GM23338 (cell line): ENCODE measurements at regions not wholly inside any gene's neighbourhood (a gene's known extent, or its start where the extent isn't known, plus 50 kb on each side); places are given as distances from the start of the nearest gene placed in this dataset.

ENCODE experiments used
- ATAC-seq: fragments of 200-7000 bp; cut with Tn5 transposase; 3 replicates; pipeline ENCODE4 v1.9.1; 2020
- DNase-seq: peaks from one replicate; pipeline ENCODE4 v3.0.0-alpha.2; 2015; ENCODE audit warnings: low spot score
- H2AFZ ChIP-seq: fragments of 200-600 bp; sonication (generic); 2 replicates; pipeline ENCODE4 v1.8.0; 2016; ENCODE audit warnings: antibody characterized with exemption, mild to moderate bottlenecking, moderate library complexity
- H3F3A ChIP-seq: fragments of 200-600 bp; sonication (generic); replicated peaks from 2 replicates; pipeline ENCODE4 v1.8.0; 2017; ENCODE audit warnings: antibody characterized with exemption, mixed run types, low read depth
- H3K27ac ChIP-seq: fragments of 200-600 bp; sonication (generic); 2 replicates; pipeline ENCODE4 v1.6.1; 2016; ENCODE audit warnings: low read depth
- H3K27me3 ChIP-seq: fragments of 200-600 bp; sonication (generic); 2 replicates; pipeline ENCODE4 v1.8.0; 2016; ENCODE audit warnings: mild to moderate bottlenecking, mixed run types, moderate library complexity; ENCODE audit not compliant: insufficient read depth
- H3K36me3 ChIP-seq: fragments of 200-600 bp; sonication (generic); 2 replicates; pipeline ENCODE4 v1.8.0; 2016; ENCODE audit warnings: mild to moderate bottlenecking; ENCODE audit not compliant: insufficient read depth
- H3K4me1 ChIP-seq: fragments of 200-600 bp; sonication (generic); 2 replicates; pipeline ENCODE4 v1.8.0; 2016; ENCODE audit warnings: mild to moderate bottlenecking, moderate library complexity; ENCODE audit not compliant: insufficient read depth
- H3K4me2 ChIP-seq: fragments of 200-600 bp; sonication (generic); 2 replicates; pipeline ENCODE4 v1.7.1; 2017; ENCODE audit warnings: mixed run types
- H3K4me3 ChIP-seq: fragments of 200-600 bp; sonication (generic); 2 replicates; pipeline ENCODE4 v1.6.1; 2016; ENCODE audit warnings: mixed run types
- H3K79me2 ChIP-seq: fragments of 200-600 bp; sonication (generic); replicated peaks from 2 replicates; pipeline ENCODE4 v1.8.0; 2017; ENCODE audit warnings: mild to moderate bottlenecking; ENCODE audit not compliant: insufficient read depth
- H3K9me2 ChIP-seq: fragments of 200-600 bp; sonication (generic); 2 replicates; pipeline ENCODE4 v1.8.0; 2017; ENCODE audit not compliant: insufficient read depth
- H4K20me1 ChIP-seq: fragments of 200-600 bp; sonication (generic); replicated peaks from 2 replicates; pipeline ENCODE4 v1.8.0; 2017; ENCODE audit warnings: mild to moderate bottlenecking; ENCODE audit not compliant: insufficient read depth
- H3K27ac Mint-ChIP-seq: 2 replicates; pipeline ENCODE4 v1.8.0; 2020; ENCODE audit warnings: inconsistent platforms, mild to moderate bottlenecking, moderate library complexity, mixed read lengths
- H3K27me3 Mint-ChIP-seq: 3 replicates; pipeline ENCODE4 v1.8.0; 2022; ENCODE audit warnings: low read depth, mild to moderate bottlenecking, moderate library complexity, mixed read lengths, inconsistent platforms; ENCODE audit not compliant: insufficient read depth, poor library complexity
- H3K36me3 Mint-ChIP-seq: 3 replicates; pipeline ENCODE4 v1.8.0; 2021; ENCODE audit warnings: low read depth, mild to moderate bottlenecking, inconsistent platforms, moderate library complexity, mixed read lengths
- H3K4me1 Mint-ChIP-seq: 3 replicates; pipeline ENCODE4 v1.8.0; 2020; ENCODE audit warnings: mild to moderate bottlenecking, inconsistent platforms, mixed read lengths
- H3K4me3 Mint-ChIP-seq: 3 replicates; pipeline ENCODE4 v1.8.0; 2021; ENCODE audit warnings: moderate library complexity, mild to moderate bottlenecking, inconsistent platforms, mixed read lengths
- H3K9me3 Mint-ChIP-seq: 3 replicates; pipeline ENCODE4 v1.8.0; 2020; ENCODE audit warnings: moderate library complexity, mild to moderate bottlenecking, inconsistent platforms, mixed read lengths
- JUNB ChIP-seq: IDR thresholded peaks from one replicate; pipeline ENCODE4 v1.6.1; 2016; ENCODE audit warnings: antibody characterized with exemption; ENCODE audit not compliant: unreplicated experiment
- STAT1 ChIP-seq: IDR thresholded peaks from one replicate; pipeline ENCODE4 v1.6.1; 2016; ENCODE audit warnings: antibody characterized with exemption; ENCODE audit not compliant: unreplicated experiment
- ZNF114 ChIP-seq: fragments of 250-450 bp; sonication (Bioruptor Pico); IDR thresholded peaks from 2 replicates; pipeline ENCODE4 v1.5.0; 2020; ENCODE audit warnings: mild to moderate bottlenecking, moderate library complexity
- TF ChIP-seq, protein P1 (sequence below): fragments of 250-450 bp; sonication (Bioruptor Pico); IDR thresholded peaks from 2 replicates; pipeline ENCODE4 v1.5.0; 2020; ENCODE audit warnings: mild to moderate bottlenecking, moderate library complexity
- TF ChIP-seq, protein P2 (sequence below): IDR thresholded peaks from one replicate; pipeline ENCODE4 v1.6.1; 2018; ENCODE audit warnings: antibody characterized with exemption; ENCODE audit not compliant: unreplicated experiment
- TF ChIP-seq, protein P3 (sequence below): IDR thresholded peaks from 2 replicates; pipeline ENCODE4 v1.6.1; 2016; ENCODE audit warnings: antibody characterized with exemption

DNA sequence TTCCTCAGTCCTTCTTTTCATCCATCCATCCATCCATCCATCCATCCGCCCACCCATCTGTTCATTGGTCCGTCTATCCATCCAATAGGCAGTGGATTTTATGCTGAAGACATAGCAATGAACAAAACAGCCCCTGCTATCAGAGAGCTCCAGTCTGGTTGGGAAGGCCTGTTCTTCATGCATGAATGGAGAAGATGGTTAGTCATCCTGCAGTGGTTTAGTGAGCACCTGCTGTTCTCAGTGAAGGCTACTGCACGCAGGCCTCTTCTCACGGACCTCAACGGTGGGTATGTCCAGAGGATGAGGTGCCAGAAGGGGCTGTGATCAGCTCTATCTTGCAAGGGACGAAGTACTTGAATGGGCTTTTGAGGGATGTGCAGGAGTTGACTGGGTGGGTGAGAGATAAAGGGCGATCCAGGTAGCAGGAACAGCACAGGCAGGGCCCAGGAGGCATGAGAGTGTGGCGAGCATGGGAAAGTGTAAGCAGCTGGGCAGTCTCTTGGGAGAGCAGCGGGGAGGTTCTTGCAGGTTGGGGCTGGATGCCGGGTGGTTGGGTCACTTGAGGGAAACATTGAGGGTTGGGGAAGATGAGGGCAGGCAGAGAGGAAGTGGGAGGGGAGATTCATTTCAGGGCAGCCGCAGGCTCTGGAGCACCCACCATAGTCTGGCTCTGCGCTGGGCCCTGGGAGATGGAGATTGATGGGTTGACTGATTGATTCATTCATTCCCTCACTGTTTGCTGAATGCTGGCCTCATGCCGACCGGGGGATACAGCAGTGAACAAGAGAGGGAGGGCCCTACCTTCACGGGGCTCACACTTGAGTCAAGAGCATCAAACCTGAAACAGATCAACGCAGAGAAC, 115.0 kb upstream of the CIBAR2 start:
- H4K20me1 ChIP-seq, result no peaks in the 10 kb centered on the region; the same call in 1 of the 2 replicates
- H3K79me2 ChIP-seq, result peaks cover 22% of the 10 kb centered on the region
- no peak overlapping the region for H3K4me3 ChIP-seq
- H3K27ac Mint-ChIP-seq, result peak overlapping the region; percentile 22; the same call in 1 of the 2 replicates
- peaks cover 7% of the 10 kb centered on the region; the same call in 2 of the 3 replicates for H3K9me3 Mint-ChIP-seq
- H3K27me3 Mint-ChIP-seq, result peaks cover 15% of the 10 kb centered on the region
- DNase-seq (no peak), ATAC-seq (peak; percentile 10)
- no peak overlapping the region for H3K4me2 ChIP-seq
- peaks cover 32% of the 10 kb centered on the region for H3K4me1 Mint-ChIP-seq
- peaks cover 8% of the 10 kb centered on the region; the same call in 2 of the 3 replicates for H3K36me3 Mint-ChIP-seq
- no peaks in the 10 kb centered on the region for H3K27me3 ChIP-seq
- 0 out of 2 replicates have a peak, but pooled peaks cover 12% of the 10 kb centered on the region for H3K4me1 ChIP-seq
- H2AFZ ChIP-seq, result no peak overlapping the region
- H3K4me3 Mint-ChIP-seq, result no peak overlapping the region; the same call in 2 of the 3 replicates
- TF ChIP-seq, protein P1, sequence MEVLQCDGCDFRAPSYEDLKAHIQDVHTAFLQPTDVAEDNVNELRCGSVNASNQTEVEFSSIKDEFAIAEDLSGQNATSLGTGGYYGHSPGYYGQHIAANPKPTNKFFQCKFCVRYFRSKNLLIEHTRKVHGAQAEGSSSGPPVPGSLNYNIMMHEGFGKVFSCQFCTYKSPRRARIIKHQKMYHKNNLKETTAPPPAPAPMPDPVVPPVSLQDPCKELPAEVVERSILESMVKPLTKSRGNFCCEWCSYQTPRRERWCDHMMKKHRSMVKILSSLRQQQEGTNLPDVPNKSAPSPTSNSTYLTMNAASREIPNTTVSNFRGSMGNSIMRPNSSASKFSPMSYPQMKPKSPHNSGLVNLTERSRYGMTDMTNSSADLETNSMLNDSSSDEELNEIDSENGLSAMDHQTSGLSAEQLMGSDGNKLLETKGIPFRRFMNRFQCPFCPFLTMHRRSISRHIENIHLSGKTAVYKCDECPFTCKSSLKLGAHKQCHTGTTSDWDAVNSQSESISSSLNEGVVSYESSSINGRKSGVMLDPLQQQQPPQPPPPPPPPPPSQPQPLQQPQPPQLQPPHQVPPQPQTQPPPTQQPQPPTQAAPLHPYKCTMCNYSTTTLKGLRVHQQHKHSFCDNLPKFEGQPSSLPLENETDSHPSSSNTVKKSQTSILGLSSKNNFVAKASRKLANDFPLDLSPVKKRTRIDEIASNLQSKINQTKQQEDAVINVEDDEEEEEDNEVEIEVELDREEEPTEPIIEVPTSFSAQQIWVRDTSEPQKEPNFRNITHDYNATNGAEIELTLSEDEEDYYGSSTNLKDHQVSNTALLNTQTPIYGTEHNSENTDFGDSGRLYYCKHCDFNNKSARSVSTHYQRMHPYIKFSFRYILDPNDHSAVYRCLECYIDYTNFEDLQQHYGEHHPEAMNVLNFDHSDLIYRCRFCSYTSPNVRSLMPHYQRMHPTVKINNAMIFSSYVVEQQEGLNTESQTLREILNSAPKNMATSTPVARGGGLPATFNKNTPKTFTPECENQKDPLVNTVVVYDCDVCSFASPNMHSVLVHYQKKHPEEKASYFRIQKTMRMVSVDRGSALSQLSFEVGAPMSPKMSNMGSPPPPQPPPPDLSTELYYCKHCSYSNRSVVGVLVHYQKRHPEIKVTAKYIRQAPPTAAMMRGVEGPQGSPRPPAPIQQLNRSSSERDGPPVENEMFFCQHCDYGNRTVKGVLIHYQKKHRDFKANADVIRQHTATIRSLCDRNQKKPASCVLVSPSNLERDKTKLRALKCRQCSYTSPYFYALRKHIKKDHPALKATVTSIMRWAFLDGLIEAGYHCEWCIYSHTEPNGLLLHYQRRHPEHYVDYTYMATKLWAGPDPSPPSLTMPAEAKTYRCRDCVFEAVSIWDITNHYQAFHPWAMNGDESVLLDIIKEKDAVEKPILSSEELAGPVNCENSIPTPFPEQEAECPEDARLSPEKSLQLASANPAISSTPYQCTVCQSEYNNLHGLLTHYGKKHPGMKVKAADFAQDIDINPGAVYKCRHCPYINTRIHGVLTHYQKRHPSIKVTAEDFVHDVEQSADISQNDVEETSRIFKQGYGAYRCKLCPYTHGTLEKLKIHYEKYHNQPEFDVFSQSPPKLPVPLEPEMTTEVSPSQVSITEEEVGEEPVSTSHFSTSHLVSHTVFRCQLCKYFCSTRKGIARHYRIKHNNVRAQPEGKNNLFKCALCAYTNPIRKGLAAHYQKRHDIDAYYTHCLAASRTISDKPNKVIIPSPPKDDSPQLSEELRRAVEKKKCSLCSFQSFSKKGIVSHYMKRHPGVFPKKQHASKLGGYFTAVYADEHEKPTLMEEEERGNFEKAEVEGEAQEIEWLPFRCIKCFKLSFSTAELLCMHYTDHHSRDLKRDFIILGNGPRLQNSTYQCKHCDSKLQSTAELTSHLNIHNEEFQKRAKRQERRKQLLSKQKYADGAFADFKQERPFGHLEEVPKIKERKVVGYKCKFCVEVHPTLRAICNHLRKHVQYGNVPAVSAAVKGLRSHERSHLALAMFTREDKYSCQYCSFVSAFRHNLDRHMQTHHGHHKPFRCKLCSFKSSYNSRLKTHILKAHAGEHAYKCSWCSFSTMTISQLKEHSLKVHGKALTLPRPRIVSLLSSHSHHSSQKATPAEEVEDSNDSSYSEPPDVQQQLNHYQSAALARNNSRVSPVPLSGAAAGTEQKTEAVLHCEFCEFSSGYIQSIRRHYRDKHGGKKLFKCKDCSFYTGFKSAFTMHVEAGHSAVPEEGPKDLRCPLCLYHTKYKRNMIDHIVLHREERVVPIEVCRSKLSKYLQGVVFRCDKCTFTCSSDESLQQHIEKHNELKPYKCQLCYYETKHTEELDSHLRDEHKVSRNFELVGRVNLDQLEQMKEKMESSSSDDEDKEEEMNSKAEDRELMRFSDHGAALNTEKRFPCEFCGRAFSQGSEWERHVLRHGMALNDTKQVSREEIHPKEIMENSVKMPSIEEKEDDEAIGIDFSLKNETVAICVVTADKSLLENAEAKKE, result no peak
- TF ChIP-seq, protein P2, sequence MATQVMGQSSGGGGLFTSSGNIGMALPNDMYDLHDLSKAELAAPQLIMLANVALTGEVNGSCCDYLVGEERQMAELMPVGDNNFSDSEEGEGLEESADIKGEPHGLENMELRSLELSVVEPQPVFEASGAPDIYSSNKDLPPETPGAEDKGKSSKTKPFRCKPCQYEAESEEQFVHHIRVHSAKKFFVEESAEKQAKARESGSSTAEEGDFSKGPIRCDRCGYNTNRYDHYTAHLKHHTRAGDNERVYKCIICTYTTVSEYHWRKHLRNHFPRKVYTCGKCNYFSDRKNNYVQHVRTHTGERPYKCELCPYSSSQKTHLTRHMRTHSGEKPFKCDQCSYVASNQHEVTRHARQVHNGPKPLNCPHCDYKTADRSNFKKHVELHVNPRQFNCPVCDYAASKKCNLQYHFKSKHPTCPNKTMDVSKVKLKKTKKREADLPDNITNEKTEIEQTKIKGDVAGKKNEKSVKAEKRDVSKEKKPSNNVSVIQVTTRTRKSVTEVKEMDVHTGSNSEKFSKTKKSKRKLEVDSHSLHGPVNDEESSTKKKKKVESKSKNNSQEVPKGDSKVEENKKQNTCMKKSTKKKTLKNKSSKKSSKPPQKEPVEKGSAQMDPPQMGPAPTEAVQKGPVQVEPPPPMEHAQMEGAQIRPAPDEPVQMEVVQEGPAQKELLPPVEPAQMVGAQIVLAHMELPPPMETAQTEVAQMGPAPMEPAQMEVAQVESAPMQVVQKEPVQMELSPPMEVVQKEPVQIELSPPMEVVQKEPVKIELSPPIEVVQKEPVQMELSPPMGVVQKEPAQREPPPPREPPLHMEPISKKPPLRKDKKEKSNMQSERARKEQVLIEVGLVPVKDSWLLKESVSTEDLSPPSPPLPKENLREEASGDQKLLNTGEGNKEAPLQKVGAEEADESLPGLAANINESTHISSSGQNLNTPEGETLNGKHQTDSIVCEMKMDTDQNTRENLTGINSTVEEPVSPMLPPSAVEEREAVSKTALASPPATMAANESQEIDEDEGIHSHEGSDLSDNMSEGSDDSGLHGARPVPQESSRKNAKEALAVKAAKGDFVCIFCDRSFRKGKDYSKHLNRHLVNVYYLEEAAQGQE, result no peak
- TF ChIP-seq STAT1, result no peak
- TF ChIP-seq JUNB, result no peak
- no peak for TF ChIP-seq ZNF114
- TF ChIP-seq, protein P3, sequence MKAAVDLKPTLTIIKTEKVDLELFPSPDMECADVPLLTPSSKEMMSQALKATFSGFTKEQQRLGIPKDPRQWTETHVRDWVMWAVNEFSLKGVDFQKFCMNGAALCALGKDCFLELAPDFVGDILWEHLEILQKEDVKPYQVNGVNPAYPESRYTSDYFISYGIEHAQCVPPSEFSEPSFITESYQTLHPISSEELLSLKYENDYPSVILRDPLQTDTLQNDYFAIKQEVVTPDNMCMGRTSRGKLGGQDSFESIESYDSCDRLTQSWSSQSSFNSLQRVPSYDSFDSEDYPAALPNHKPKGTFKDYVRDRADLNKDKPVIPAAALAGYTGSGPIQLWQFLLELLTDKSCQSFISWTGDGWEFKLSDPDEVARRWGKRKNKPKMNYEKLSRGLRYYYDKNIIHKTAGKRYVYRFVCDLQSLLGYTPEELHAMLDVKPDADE, result no peak
- no peak overlapping the region for H3K27ac ChIP-seq
- 0 out of 2 replicates have a peak, but pooled peaks cover 3% of the 10 kb centered on the region for H3F3A ChIP-seq
- H3K36me3 ChIP-seq, result no peaks in the 10 kb centered on the region
- H3K9me2 ChIP-seq, result no peaks in the 10 kb centered on the region
